Parathyroid adenoma (tissue), 2 donors: ENCODE measurements at regions not wholly inside any gene's neighbourhood (a gene's known extent, or its start where the extent isn't known, plus 50 kb on each side); places are given as distances from the start of the nearest gene placed in this dataset.

Experiments used
- H2AFZ ChIP-seq: fragments of 300-600 bp; sonication (generic); one replicate; pipeline ENCODE4 v1.7.0; 2017; ENCODE audit warnings: antibody characterized with exemption, mild to moderate bottlenecking
- H3K27ac ChIP-seq: fragments of 300-600 bp; sonication (generic); one replicate; pipeline ENCODE4 v1.7.0; 2017
- H3K27me3 ChIP-seq: fragments of 300-600 bp; sonication (generic); one replicate; pipeline ENCODE4 v1.7.0; 2017; ENCODE audit warnings: low read length; ENCODE audit not compliant: control insufficient read depth, insufficient read depth
- H3K36me3 ChIP-seq: fragments of 300-600 bp; sonication (generic); one replicate; pipeline ENCODE4 v1.7.0; 2017; ENCODE audit warnings: low read length; ENCODE audit not compliant: control insufficient read depth, insufficient read depth
- H3K4me1 ChIP-seq: fragments of 300-600 bp; sonication (generic); one replicate; pipeline ENCODE4 v1.7.0; 2017; ENCODE audit warnings: control low read depth
- H3K4me2 ChIP-seq: fragments of 300-600 bp; sonication (generic); one replicate; pipeline ENCODE4 v1.7.0; 2017; ENCODE audit warnings: low read length
- H3K4me3 ChIP-seq: fragments of 300-600 bp; sonication (generic); one replicate; pipeline ENCODE4 v1.7.0; 2017; ENCODE audit warnings: low read depth, low read length
- H3K79me2 ChIP-seq: fragments of 300-600 bp; sonication (generic); one replicate; pipeline ENCODE4 v1.7.0; 2017; ENCODE audit warnings: control low read depth
- H3K9ac ChIP-seq: fragments of 300-600 bp; sonication (generic); one replicate; pipeline ENCODE4 v1.7.0; 2017; ENCODE audit warnings: mild to moderate bottlenecking
- H3K9me3 ChIP-seq: fragments of 300-600 bp; sonication (generic); one replicate; pipeline ENCODE4 v1.7.0; 2017; ENCODE audit warnings: low read length; ENCODE audit not compliant: control insufficient read depth
- CTCF ChIP-seq: fragments of 300-600 bp; sonication (generic); IDR thresholded peaks from one replicate; pipeline ENCODE4 v1.7.0; 2017; ENCODE audit warnings: antibody characterized with exemption, mild to moderate bottlenecking
- donor health status: primary hyperparathyroidism.

GRCh38 chr11:45551191-45551713 is 114.2 kb downstream of the CHST1 start:
- TF ChIP-seq CTCF = no peak
- Histone ChIP-seq H3K9me3 (no peaks in the 10 kb centered on the region), H2AFZ (no peak overlapping the region), H3K4me1 (no peaks in the 10 kb centered on the region), H3K4me2 (no peak overlapping the region), H3K27ac (no peak overlapping the region), H3K79me2 (no peaks in the 10 kb centered on the region), H3K4me3 (no peak overlapping the region), H3K36me3 (no peaks in the 10 kb centered on the region), H3K9ac (no peak overlapping the region), H3K27me3 (no peaks in the 10 kb centered on the region)

GRCh38 chr11:45549257-45549656 is 116.2 kb downstream of the CHST1 start:
- Histone ChIP-seq H3K4me3 (no peak overlapping the region), H3K36me3 (no peaks in the 10 kb centered on the region), H3K79me2 (no peaks in the 10 kb centered on the region), H3K9me3 (no peaks in the 10 kb centered on the region), H3K4me1 (no peaks in the 10 kb centered on the region), H2AFZ (no peak overlapping the region), H3K9ac (no peak overlapping the region), H3K27me3 (no peaks in the 10 kb centered on the region), H3K4me2 (no peak overlapping the region), H3K27ac (no peak overlapping the region)
- no peak for TF ChIP-seq CTCF

GRCh38 chr11:45546366-45546765 is 119.1 kb downstream of the CHST1 start:
- H3K27me3 ChIP-seq = no peaks in the 10 kb centered on the region
- no peak overlapping the region for H3K9ac ChIP-seq
- no peak overlapping the region for H3K4me2 ChIP-seq
- TF ChIP-seq CTCF = no peak
- no peak overlapping the region for H3K4me3 ChIP-seq
- H3K4me1 ChIP-seq = no peaks in the 10 kb centered on the region
- H3K79me2 ChIP-seq = no peaks in the 10 kb centered on the region
- no peak overlapping the region for H2AFZ ChIP-seq
- no peaks in the 10 kb centered on the region for H3K36me3 ChIP-seq
- H3K27ac ChIP-seq = no peak overlapping the region
- no peaks in the 10 kb centered on the region for H3K9me3 ChIP-seq

GRCh38 chr11:45544826-45545225 is 120.6 kb downstream of the CHST1 start:
- Histone ChIP-seq H3K9me3 (no peaks in the 10 kb centered on the region), H3K79me2 (no peaks in the 10 kb centered on the region), H3K27me3 (no peaks in the 10 kb centered on the region), H3K4me2 (no peak overlapping the region), H3K4me3 (no peak overlapping the region), H3K36me3 (no peaks in the 10 kb centered on the region), H3K9ac (no peak overlapping the region), H3K27ac (no peak overlapping the region), H3K4me1 (no peaks in the 10 kb centered on the region), H2AFZ (no peak overlapping the region)
- TF ChIP-seq CTCF = no peak

- no peak for TF ChIP-seq CTCF
- H3K4me1 ChIP-seq = no peaks in the 10 kb centered on the region
- no peak overlapping the region for H3K27ac ChIP-seq
Observed at GRCh38 chr11:45543808-45544422, 121.5 kb downstream of the CHST1 start.

More at GRCh38 chr11:45543808-45544422, 121.5 kb downstream of the CHST1 start:
- H2AFZ ChIP-seq = no peak overlapping the region
- no peaks in the 10 kb centered on the region for H3K27me3 ChIP-seq
- H3K4me2 ChIP-seq = no peak overlapping the region
- H3K9me3 ChIP-seq = no peaks in the 10 kb centered on the region
- no peak overlapping the region for H3K9ac ChIP-seq
- no peaks in the 10 kb centered on the region for H3K79me2 ChIP-seq
- no peaks in the 10 kb centered on the region for H3K36me3 ChIP-seq
- H3K4me3 ChIP-seq = no peak overlapping the region
